CD14-positive monocyte (primary cell): ENCODE measurements at regions not wholly inside any gene's neighbourhood (a gene's known extent, or its start where the extent isn't known, plus 50 kb on each side); places are given as distances from the start of the nearest gene placed in this dataset.

Experiments used
- DNase-seq, 3 donors: peaks; one replicate each; pipeline ENCODE4 v3.0.0-alpha.2; 2011 to 2022
- H2AFZ ChIP-seq: 2 replicates; pipeline ENCODE4 v1.6.0; 2012; ENCODE audit warnings: mild to moderate bottlenecking, low read depth, low read length, inconsistent platforms; ENCODE audit not compliant: insufficient read depth, poor library complexity, severe bottlenecking
- H3K27ac ChIP-seq, 2 donors: 1 replicate in 1 of 2; 2 replicates in 1 of 2; pipeline ENCODE4 v1.5.1; 2012 to 2013; ENCODE audit warnings: low read length in 2 of 2, control low read depth in 1 of 2, inconsistent platforms in 1 of 2, low read depth in 1 of 2, mild to moderate bottlenecking in 1 of 2
- H3K27me3 ChIP-seq, 2 donors: one replicate each; pipeline versions ENCODE4 v1.6.0 to v1.6.1; 2011 to 2013; ENCODE audit warnings: low read length in 2 of 2; ENCODE audit not compliant: control insufficient read depth in 2 of 2, insufficient read depth in 2 of 2
- H3K36me3 ChIP-seq, 2 donors: replicated peaks in 1 of 2; 1 replicate in 1 of 2; 2 replicates in 1 of 2; pipeline versions ENCODE4 v1.5.1 to v1.6.1; 2012 to 2013; ENCODE audit warnings: low read length in 2 of 2, control low read depth in 1 of 2, inconsistent platforms in 1 of 2, mild to moderate bottlenecking in 1 of 2; ENCODE audit not compliant: insufficient read depth in 2 of 2, control insufficient read depth in 1 of 2
- H3K4me1 ChIP-seq, 2 donors: 1 replicate in 1 of 2; 2 replicates in 1 of 2; pipeline versions ENCODE4 v1.5.1 to v1.6.1; 2012 to 2013; ENCODE audit warnings: low read length in 2 of 2, control low read depth in 1 of 2, inconsistent platforms in 1 of 2, mild to moderate bottlenecking in 1 of 2, moderate library complexity in 1 of 2; ENCODE audit not compliant: insufficient read depth in 2 of 2, control insufficient read depth in 1 of 2
- H3K4me2 ChIP-seq: replicated peaks from 2 replicates; pipeline ENCODE3; 2012; ENCODE audit warnings: low read length, moderate library complexity, mild to moderate bottlenecking; ENCODE audit not compliant: poor library complexity, severe bottlenecking; ENCODE audit errors: extremely low read depth
- H3K4me3 ChIP-seq, 3 experiments: fragments of 200-600 bp in 1 of 3; sonication (generic) in 1 of 3; replicated peaks in 1 of 3; 1 replicate in 2 of 3; 2 replicates in 1 of 3; pipeline ENCODE4 v1.5.1; 2011 to 2013; ENCODE audit warnings: low read length in 3 of 3, mild to moderate bottlenecking in 3 of 3, control low read depth in 2 of 3, low read depth in 2 of 3, inconsistent platforms in 1 of 3, moderate library complexity in 1 of 3
- H3K79me2 ChIP-seq: 2 replicates; pipeline ENCODE4 v1.6.0; 2012; ENCODE audit warnings: mild to moderate bottlenecking, control low read depth, inconsistent platforms, low read length, moderate library complexity; ENCODE audit not compliant: insufficient read depth
- H3K9ac ChIP-seq: 2 replicates; pipeline ENCODE4 v1.6.0; 2017; ENCODE audit warnings: low read length, mild to moderate bottlenecking; ENCODE audit not compliant: insufficient read depth, poor library complexity, severe bottlenecking
- H3K9me3 ChIP-seq, 2 donors: replicated peaks in 1 of 2; 1 replicate in 1 of 2; 2 replicates in 1 of 2; pipeline versions ENCODE4 v1.5.1 to v1.6.1; 2012 to 2013; ENCODE audit warnings: low read length in 2 of 2, control low read depth in 1 of 2; ENCODE audit not compliant: control insufficient read depth in 1 of 2, insufficient read depth in 1 of 2
- H4K20me1 ChIP-seq: 2 replicates; pipeline ENCODE4 v1.6.0; 2012; ENCODE audit warnings: mild to moderate bottlenecking, low read length, control low read depth, moderate library complexity; ENCODE audit not compliant: insufficient read depth
- H3K27ac Mint-ChIP-seq, 7 donors: one replicate each; pipeline ENCODE4 v1.8.0; 2020; ENCODE audit warnings: mild to moderate bottlenecking in 7 of 7, mixed read lengths in 7 of 7, moderate library complexity in 6 of 7, inconsistent platforms in 2 of 7
- H3K27me3 Mint-ChIP-seq, 3 donors: one replicate each; pipeline ENCODE4 v1.8.0; 2021 to 2022; ENCODE audit warnings: low read depth in 3 of 3, mild to moderate bottlenecking in 3 of 3, mixed read lengths in 3 of 3, moderate library complexity in 3 of 3, inconsistent platforms in 1 of 3
- H3K36me3 Mint-ChIP-seq, 2 donors: one replicate each; pipeline ENCODE4 v1.8.0; 2020; ENCODE audit warnings: mixed read lengths in 2 of 2, inconsistent platforms in 1 of 2, mild to moderate bottlenecking in 1 of 2
- H3K4me1 Mint-ChIP-seq: one replicate; pipeline ENCODE4 v1.8.0; 2020; ENCODE audit warnings: mild to moderate bottlenecking, mixed read lengths
- H3K4me3 Mint-ChIP-seq, 2 donors: one replicate each; pipeline ENCODE4 v1.8.0; 2020; ENCODE audit warnings: mild to moderate bottlenecking in 2 of 2, mixed read lengths in 2 of 2, moderate library complexity in 1 of 2
- H3K9me3 Mint-ChIP-seq, 7 donors: one replicate each; pipeline ENCODE4 v1.8.0; 2020 to 2022; ENCODE audit warnings: mixed read lengths in 7 of 7, mild to moderate bottlenecking in 6 of 7, moderate library complexity in 6 of 7, inconsistent platforms in 2 of 7
- CTCF ChIP-seq: fragments of 200-600 bp; IDR thresholded peaks from one replicate; pipeline ENCODE4 v1.8.0; 2022; ENCODE audit warnings: antibody characterized with exemption, mild to moderate bottlenecking
- WGBS: methylation state at CpG from one replicate; pipeline ENCODE4 v1.1.5; 2013; ENCODE audit warnings: missing lambda C conversion rate; ENCODE audit not compliant: insufficient coverage; 5-methylcytosine and 5-hydroxymethylcytosine counted together
- intact Hi-C, 2 donors: fragments of 100-400 bp; cut with micrococcal nuclease; formaldehyde crosslinking; loops; one replicate each; pipeline versions ENCODE4 v1.15.0 to v1.15.1; 2023

DNA sequence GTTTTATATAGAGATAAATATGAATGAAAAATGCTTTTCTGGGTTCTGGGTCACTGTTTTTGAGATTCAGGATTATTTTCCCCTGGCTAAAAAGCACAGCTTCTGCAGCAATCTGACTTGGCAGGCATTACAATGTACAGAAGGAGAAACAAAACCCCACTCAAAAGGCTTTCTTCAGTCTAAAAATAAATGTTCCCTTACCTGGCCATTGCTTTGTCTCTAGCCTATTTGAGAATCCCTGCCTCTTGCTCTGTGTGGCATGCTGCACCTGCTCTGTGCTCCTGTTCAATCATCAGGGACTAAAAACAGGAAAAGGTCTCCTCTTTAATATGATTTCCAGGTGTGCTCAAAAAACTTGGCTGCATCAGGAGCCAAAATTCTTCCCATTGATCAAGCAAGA is 187.4 kb upstream of the STAC start:
- Histone ChIP-seq H3K36me3 (no peaks in the 10 kb centered on the region), H3K27me3 (no peaks in the 10 kb centered on the region), H3K9me3 (peaks cover 0 to 4% of the 10 kb centered on the region in 2 donors), H3K4me2 (no peak overlapping the region), H4K20me1 (no peaks in the 10 kb centered on the region), H2AFZ (no peak overlapping the region), H3K9ac (no peak overlapping the region), H3K79me2 (no peaks in the 10 kb centered on the region), H3K4me1 (no peaks in the 10 kb centered on the region), H3K27ac (no peak overlapping the region), H3K4me3 (no peak overlapping the region)
- intact Hi-C loops = no loop called here
- DNase-seq = no peak
- Mint-ChIP-seq H3K36me3 (no peaks in the 10 kb centered on the region), H3K9me3 (peaks cover 2 to 12% (median 7%) of the 10 kb centered on the region in 7 donors), H3K27me3 (no peaks in the 10 kb centered on the region), H3K27ac (no peak overlapping the region), H3K4me1 (no peaks in the 10 kb centered on the region), H3K4me3 (no peak overlapping the region)
- TF ChIP-seq CTCF = no peak

DNA sequence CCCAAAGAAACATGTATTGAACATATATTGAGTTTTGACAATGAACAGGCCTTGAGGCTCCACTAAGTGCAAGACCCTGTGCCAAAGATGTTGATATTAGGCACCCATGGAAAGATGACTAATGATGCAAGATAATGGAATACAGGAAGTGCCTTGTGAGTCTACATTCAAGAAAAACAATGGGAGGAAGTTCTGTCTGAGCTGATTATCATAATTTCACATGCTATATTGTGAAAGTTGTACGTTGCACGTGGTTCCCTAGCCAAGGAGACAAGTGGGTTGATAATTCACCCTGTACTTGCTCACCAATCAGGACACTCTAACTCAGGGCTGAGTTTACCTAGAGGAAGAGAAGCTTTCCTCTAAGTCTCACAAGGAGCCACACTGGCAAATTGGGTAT is 186.9 kb upstream of the STAC start:
- Histone ChIP-seq H3K9ac (no peak overlapping the region), H3K36me3 (no peaks in the 10 kb centered on the region), H3K9me3 (peaks cover 0 to 4% of the 10 kb centered on the region in 2 donors), H3K4me3 (no peak overlapping the region), H3K4me1 (no peaks in the 10 kb centered on the region), H3K4me2 (no peak overlapping the region), H2AFZ (no peak overlapping the region), H3K79me2 (no peaks in the 10 kb centered on the region), H3K27me3 (no peaks in the 10 kb centered on the region), H4K20me1 (no peaks in the 10 kb centered on the region), H3K27ac (no peak overlapping the region)
- no peak for DNase-seq
- no peak for TF ChIP-seq CTCF
- H3K4me3 Mint-ChIP-seq = no peak overlapping the region
- H3K4me1 Mint-ChIP-seq = no peaks in the 10 kb centered on the region
- H3K27ac Mint-ChIP-seq = no peak overlapping the region
- intact Hi-C loops = no loop called here
- H3K36me3 Mint-ChIP-seq = no peaks in the 10 kb centered on the region
- H3K9me3 Mint-ChIP-seq = peaks cover 2 to 12% (median 7%) of the 10 kb centered on the region in 7 donors
- H3K27me3 Mint-ChIP-seq = no peaks in the 10 kb centered on the region
- WGBS = 40% methylated on average over 1 of the region's 2 CpGs
